Suprapubic skin (tissue), 4 donors: ENCODE measurements at regions not wholly inside any gene's neighbourhood (a gene's known extent, or its start where the extent isn't known, plus 50 kb on each side); places are given as distances from the start of the nearest gene placed in this dataset.

Experiments used
- CTCF ChIP-seq, 2 donors: fragments of 200-600 bp in 1 of 2; fragments of 450-650 bp in 1 of 2; sonication (generic) in 1 of 2; IDR thresholded peaks; one replicate each; pipeline ENCODE4 v1.5.1; 2016 to 2019; ENCODE audit warnings: antibody characterized with exemption in 2 of 2, mild to moderate bottlenecking in 1 of 2, moderate library complexity in 1 of 2
- EP300 ChIP-seq: sonication (generic); formaldehyde crosslinking; IDR thresholded peaks from one replicate; pipeline ENCODE4 v1.6.1; 2017; ENCODE audit warnings: antibody characterized with exemption
- POLR2A ChIP-seq, 2 donors: fragments of 450-650 bp; IDR thresholded peaks; one replicate each; pipeline ENCODE4 v1.6.1; 2017; ENCODE audit warnings: antibody characterized with exemption in 2 of 2, mild to moderate bottlenecking in 2 of 2, moderate library complexity in 2 of 2
- POLR2AphosphoS5 ChIP-seq, 3 donors: sonication (generic); formaldehyde crosslinking; IDR thresholded peaks; one replicate each; pipeline ENCODE4 v1.6.1; 2017; ENCODE audit warnings: antibody characterized with exemption in 3 of 3

GRCh38 chr12:127925971-127926370 lies 341.0 kb upstream of the TMEM132C start:
- TF ChIP-seq CTCF (IDR thresholded peaks at IDR 0.05): no peak
- no peak for TF ChIP-seq POLR2AphosphoS5 (IDR thresholded peaks at IDR 0.05)
- TF ChIP-seq POLR2A (IDR thresholded peaks at IDR 0.05): no peak
- no peak for TF ChIP-seq EP300
